ENCODE measurements at regions not wholly inside any gene's neighbourhood (a gene's known extent, or its start where the extent isn't known, plus 50 kb on each side); places are given as distances from the start of the nearest gene placed in this dataset.

- H3K27me3 ChIP-seq (ENCODE audit: control insufficient read depth in 1 of 2, insufficient read depth in 2 of 2, low read length in 2 of 2), result no peaks in the 10 kb centered on the region
- no TSS peak for BruUV-seq (replicated peaks)
- TF ChIP-seq GZF1 (CRISPR knock-in tag; IDR thresholded peaks at IDR 0.05) (no peak), ZKSCAN8 (CRISPR knock-in tag; IDR thresholded peaks at IDR 0.05; ENCODE audit: borderline replicate concordance) (no peak)
- H3K9me3 ChIP-seq (ENCODE audit: low read length), result peaks cover 5% of the 10 kb centered on the region
- no peaks in the 10 kb centered on the region for H3K79me2 ChIP-seq (ENCODE audit: insufficient read depth, low read length)
- WGBS (ENCODE audit: low lambda C conversion rate), result 0% methylated on average over 2 of the region's 2 CpGs
- no peak overlapping the region for H3K27ac ChIP-seq (ENCODE audit: extremely low read length, insufficient read depth, low read length)
- H3K4me1 ChIP-seq (ENCODE audit: insufficient read depth, low read length), result no peaks in the 10 kb centered on the region
- in situ Hi-C loops (cut with HindIII; ENCODE audit: extremely low pct_ligation_motif_present, low pct_unique_long_range_greater_than_20kb), result no loop called here
- no peaks in the 10 kb centered on the region for H3K36me3 ChIP-seq (replicated peaks in 1 of 2; ENCODE audit: control insufficient read depth in 1 of 2, insufficient read depth in 2 of 2, low read length in 2 of 2)
- DNase-seq (ENCODE audit: low spot score) (no peak), FAIRE-seq (no peak), ATAC-seq (no peak)
- ChIA-PET POLR2A (no interaction called here), CTCF (ENCODE audit: low intra/inter-chr PET ratio, low total read pairs) (no interaction called here)
- no peak overlapping the region for H2AFZ ChIP-seq (ENCODE audit: low read length)
- H3K9ac ChIP-seq (ENCODE audit: insufficient read depth, low read depth, low read length), result no peak overlapping the region
- intact Hi-C loops (cut with micrococcal nuclease; ENCODE audit: unreplicated experiment), result no loop called here
- no peak overlapping the region for H3K4me2 ChIP-seq (ENCODE audit: low read depth, low read length)
- H4K20me1 ChIP-seq (ENCODE audit: insufficient read depth, low read length), result no peaks in the 10 kb centered on the region
- no peak overlapping the region for H3K4me3 ChIP-seq (replicated peaks in 1 of 3; ENCODE audit: insufficient read depth in 1 of 3, low read depth in 2 of 3, low read length in 3 of 3)
These were observed 420.1 kb upstream of the LCORL start for GRCh38 chr4:18441676-18442075.

- no peak overlapping the region for H3K4me3 ChIP-seq (replicated peaks in 1 of 3; ENCODE audit: insufficient read depth in 1 of 3, low read depth in 2 of 3, low read length in 3 of 3)
- no peak for DNase-seq (ENCODE audit: low spot score)
- H4K20me1 ChIP-seq (ENCODE audit: insufficient read depth, low read length), result no peaks in the 10 kb centered on the region
- H3K4me2 ChIP-seq (ENCODE audit: low read depth, low read length), result no peak overlapping the region
- ATAC-seq, result no peak
- 40% methylated on average over 3 of the region's 3 CpGs for WGBS (ENCODE audit: low lambda C conversion rate)
- TF ChIP-seq ZBTB49 (CRISPR knock-in tag; IDR thresholded peaks at IDR 0.05; ENCODE audit: borderline replicate concordance) (no peak), FOXO1 (CRISPR knock-in tag; IDR thresholded peaks at IDR 0.05) (no peak), ZNF343 (CRISPR knock-in tag; IDR thresholded peaks at IDR 0.05) (no peak), ZNF616 (CRISPR knock-in tag; IDR thresholded peaks at IDR 0.05; ENCODE audit: low read depth) (no peak), CEBPG (CRISPR knock-in tag; IDR thresholded peaks at IDR 0.05) (no peak), FOXJ3 (CRISPR knock-in tag; IDR thresholded peaks at IDR 0.05; ENCODE audit: borderline replicate concordance) (no peak), ZNF451 (CRISPR knock-in tag; IDR thresholded peaks at IDR 0.05) (no peak), ZBTB44 (CRISPR knock-in tag; IDR thresholded peaks at IDR 0.05) (no peak), ZNF136 (CRISPR knock-in tag; IDR thresholded peaks at IDR 0.05; ENCODE audit: low read depth) (no peak), WIZ (CRISPR knock-in tag; IDR thresholded peaks at IDR 0.05) (no peak), EHMT2 (IDR thresholded peaks at IDR 0.05; ENCODE audit: borderline replicate concordance, low read depth, low read length) (no peak)
- POLR2A ChIA-PET, result no interaction called here
- intact Hi-C loops (cut with micrococcal nuclease; ENCODE audit: unreplicated experiment), result no loop called here
- no peak overlapping the region for H2AFZ ChIP-seq (ENCODE audit: low read length)
- H3K27ac ChIP-seq (ENCODE audit: extremely low read length, insufficient read depth, low read length), result no peak overlapping the region
- in situ Hi-C loops (cut with HindIII; ENCODE audit: extremely low pct_ligation_motif_present, low pct_unique_long_range_greater_than_20kb), result no loop called here
- no peaks in the 10 kb centered on the region for H3K79me2 ChIP-seq (ENCODE audit: insufficient read depth, low read length)
- H3K27me3 ChIP-seq (ENCODE audit: control insufficient read depth in 1 of 2, insufficient read depth in 2 of 2, low read length in 2 of 2), result no peaks in the 10 kb centered on the region
- H3K36me3 ChIP-seq (replicated peaks in 1 of 2; ENCODE audit: control insufficient read depth in 1 of 2, insufficient read depth in 2 of 2, low read length in 2 of 2), result no peaks in the 10 kb centered on the region
- H3K9me3 ChIP-seq (ENCODE audit: low read length), result peaks cover 5% of the 10 kb centered on the region
- no TSS peak for BruUV-seq (replicated peaks)
- no peaks in the 10 kb centered on the region for H3K4me1 ChIP-seq (ENCODE audit: insufficient read depth, low read length)
- H3K9ac ChIP-seq (ENCODE audit: insufficient read depth, low read depth, low read length), result no peak overlapping the region
- CTCF ChIA-PET (ENCODE audit: low intra/inter-chr PET ratio, low total read pairs), result no interaction called here
- FAIRE-seq, result no peak
These were observed 419.6 kb upstream of the LCORL start for GRCh38 chr4:18441203-18441590.

All from HepG2 (cell line).